Psoas muscle (tissue), 7 donors: ENCODE measurements at regions not wholly inside any gene's neighbourhood (a gene's known extent, or its start where the extent isn't known, plus 50 kb on each side); places are given as distances from the start of the nearest gene placed in this dataset.

ENCODE experiments used
- ATAC-seq, 4 donors: fragments of 200-7000 bp; cut with Tn5 transposase; one replicate each; pipeline ENCODE4 v1.9.1; 2020; ENCODE audit warnings: moderate library complexity in 3 of 4, mild to moderate bottlenecking in 2 of 4
- DNase-seq, 2 donors: peaks; one replicate each; pipeline ENCODE4 v3.0.0-alpha.2; 2020
- H3K27ac ChIP-seq: fragments of 200-600 bp; one replicate; pipeline ENCODE4 v1.8.0; 2022
- H3K27me3 ChIP-seq, 3 donors: fragments of 200-600 bp in 1 of 3; one replicate each; pipeline versions ENCODE4 v1.6.1 to v1.8.0; 2013 to 2022; ENCODE audit warnings: low read length in 2 of 3, mild to moderate bottlenecking in 2 of 3, moderate library complexity in 1 of 3; ENCODE audit not compliant: insufficient read depth in 3 of 3
- H3K36me3 ChIP-seq, 2 donors: fragments of 200-600 bp in 1 of 2; one replicate each; pipeline versions ENCODE4 v1.6.1 to v1.8.0; 2013 to 2022; ENCODE audit warnings: low read depth in 1 of 2, mild to moderate bottlenecking in 1 of 2, moderate library complexity in 1 of 2; ENCODE audit not compliant: insufficient read depth in 1 of 2
- H3K4me1 ChIP-seq: fragments of 200-600 bp; one replicate; pipeline ENCODE4 v1.8.0; 2022
- H3K4me3 ChIP-seq: fragments of 200-600 bp; one replicate; pipeline ENCODE4 v1.8.0; 2022; ENCODE audit warnings: mild to moderate bottlenecking
- H3K9me3 ChIP-seq: fragments of 200-600 bp; one replicate; pipeline ENCODE4 v1.8.0; 2022
- CTCF ChIP-seq: fragments of 200-600 bp; IDR thresholded peaks from one replicate; pipeline ENCODE4 v1.8.0; 2022; ENCODE audit warnings: antibody characterized with exemption
- WGBS, 3 donors: extraction: QIAGEN DNeasy Blood & Tissue Kit; methylation state at CpG; one replicate each; pipeline versions ENCODE4 v1.1.6 to v1.1.7; 2013; 5-methylcytosine and 5-hydroxymethylcytosine counted together
- intact Hi-C, 2 donors: fragments of 100-400 bp; cut with DNase I; formaldehyde crosslinking; loops; one replicate each; pipeline versions ENCODE4 v1.11.0 to v1.14.2; 2022
- donor health status: healthy with polysubstance abuse.
- donor health status: DM: no; HTN: no; CAD: no; lungs with moderate emphysema.
- donor health status: Bipolar disorder and iron deficiency.
- donor health status: healthy.
- donor health status: DM: yes; HTN: yes; CAD: no.
- donor health status: DM: no; HTN: no; CAD: no.
- donor health status: DM: yes; HTN: yes; CAD: no.

GRCh38 chr1:30189818-30190500 is 533.4 kb downstream of the MATN1 start:
- Histone ChIP-seq H3K9me3 (no peaks in the 10 kb centered on the region), H3K4me1 (no peaks in the 10 kb centered on the region), H3K4me3 (no peak overlapping the region), H3K36me3 (no peaks in the 10 kb centered on the region), H3K27me3 (peaks cover 0 to 11% (median 0%) of the 10 kb centered on the region in 3 donors), H3K27ac (no peak overlapping the region)
- no peak for TF ChIP-seq CTCF
- no peak for DNase-seq
- WGBS, 3 donors: 84 to 85% (median 84%) methylated on average over 9 of the region's 9 CpGs
- ATAC-seq: no peak
- intact Hi-C loops: no loop called here

GRCh38 chr1:30188999-30189398 is 534.4 kb downstream of the MATN1 start:
- Histone ChIP-seq H3K27me3 (peaks cover 0 to 11% (median 0%) of the 10 kb centered on the region in 3 donors), H3K9me3 (no peaks in the 10 kb centered on the region), H3K27ac (no peak overlapping the region), H3K4me1 (no peaks in the 10 kb centered on the region), H3K4me3 (no peak overlapping the region), H3K36me3 (no peaks in the 10 kb centered on the region)
- intact Hi-C loops: no loop called here
- no peak for DNase-seq
- TF ChIP-seq CTCF: no peak
- 89 to 99% (median 95%) methylated on average over 2 of the region's 2 CpGs for WGBS, 3 donors
- no peak for ATAC-seq

GRCh38 chr1:30188329-30188728 is 535.1 kb downstream of the MATN1 start:
- peaks cover 0 to 11% (median 0%) of the 10 kb centered on the region in 3 donors for H3K27me3 ChIP-seq
- TF ChIP-seq CTCF: no peak
- H3K36me3 ChIP-seq: no peaks in the 10 kb centered on the region
- intact Hi-C loops: no loop called here
- DNase-seq: no peak
- no peak overlapping the region for H3K27ac ChIP-seq
- no peak overlapping the region for H3K4me3 ChIP-seq
- 67 to 77% (median 72%) methylated on average over 6 of the region's 6 CpGs for WGBS, 3 donors
- ATAC-seq: no peak
- no peaks in the 10 kb centered on the region for H3K9me3 ChIP-seq
- no peaks in the 10 kb centered on the region for H3K4me1 ChIP-seq

GRCh38 chr1:30187413-30188023 is 535.9 kb downstream of the MATN1 start:
- no peak for TF ChIP-seq CTCF
- 87 to 93% (median 88%) methylated on average over 4 of the region's 4 CpGs for WGBS, 3 donors
- H3K27ac ChIP-seq: no peak overlapping the region
- H3K4me1 ChIP-seq: no peaks in the 10 kb centered on the region
- DNase-seq: no peak
- H3K4me3 ChIP-seq: no peak overlapping the region
- H3K9me3 ChIP-seq: no peaks in the 10 kb centered on the region
- H3K27me3 ChIP-seq: peaks cover 0 to 11% (median 0%) of the 10 kb centered on the region in 3 donors
- H3K36me3 ChIP-seq: no peaks in the 10 kb centered on the region
- intact Hi-C loops: no loop called here
- ATAC-seq: no peak
